ENCODE measurements at regions not wholly inside any gene's neighbourhood (a gene's known extent, or its start where the extent isn't known, plus 50 kb on each side); places are given as distances from the start of the nearest gene placed in this dataset.

DNA sequence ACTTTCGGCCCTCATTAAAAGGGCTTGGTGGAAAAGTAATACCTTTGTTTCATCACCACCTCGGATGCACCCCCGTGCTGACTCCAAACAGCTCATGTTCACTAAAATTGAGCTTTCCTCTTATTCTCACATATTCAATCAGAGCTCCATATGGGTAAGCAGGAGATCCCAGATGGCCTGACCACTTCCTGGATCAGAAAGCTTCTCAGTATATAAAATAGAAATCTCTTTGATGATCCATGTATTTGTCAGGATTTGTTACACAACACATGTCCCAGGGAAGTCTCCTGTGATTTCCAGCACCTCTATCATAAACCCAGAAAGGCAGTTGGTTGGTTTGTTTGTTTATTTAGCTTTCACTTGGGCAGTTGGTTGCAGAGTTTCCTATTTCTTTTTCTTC, 402.0 kb downstream of the MLLT3 start:
- Mint-ChIP-seq H3K4me1 (peaks cover 2 to 16% (median 12%) of the 10 kb centered on the region in 3 donors), H3K36me3 (no peaks in the 10 kb centered on the region), H3K9me3 (no peaks in the 10 kb centered on the region), H3K27me3 (no peaks in the 10 kb centered on the region), H3K27ac (no peak overlapping the region), H3K4me3 (no peak overlapping the region)
- ChIA-PET CTCF (no interaction called here), POLR2A (no interaction called here)
- H3K9me3 ChIP-seq (ENCODE audit: low read length), result no peaks in the 10 kb centered on the region
- H3K36me3 ChIP-seq (ENCODE audit: insufficient read depth, low read length), result no peaks in the 10 kb centered on the region
- no peaks in the 10 kb centered on the region for H3K27me3 ChIP-seq (ENCODE audit: insufficient read depth, low read length, poor library complexity, severe bottlenecking)
- H3K4me1 ChIP-seq (ENCODE audit: insufficient read depth, low read length), result peaks cover 7% of the 10 kb centered on the region
- no peak for DNase-seq
- H3K4me3 ChIP-seq (ENCODE audit: low read length), result no peak overlapping the region
- no peak overlapping the region for H3K27ac ChIP-seq (ENCODE audit: low read depth, low read length)

GRCh38 chr9:20219437-20219836, 402.9 kb downstream of the MLLT3 start:
- H3K4me1 ChIP-seq (ENCODE audit: insufficient read depth, low read length), result no peaks in the 10 kb centered on the region
- Mint-ChIP-seq H3K4me1 (peaks cover 0 to 8% (median 6%) of the 10 kb centered on the region in 3 donors), H3K36me3 (no peaks in the 10 kb centered on the region), H3K27me3 (no peaks in the 10 kb centered on the region), H3K4me3 (no peak overlapping the region), H3K9me3 (no peaks in the 10 kb centered on the region), H3K27ac (no peak overlapping the region)
- H3K36me3 ChIP-seq (ENCODE audit: insufficient read depth, low read length), result no peaks in the 10 kb centered on the region
- no peak overlapping the region for H3K4me3 ChIP-seq (ENCODE audit: low read length)
- no peak for DNase-seq
- ChIA-PET POLR2A (no interaction called here), CTCF (no interaction called here)
- H3K27ac ChIP-seq (ENCODE audit: low read depth, low read length), result no peak overlapping the region
- no peaks in the 10 kb centered on the region for H3K9me3 ChIP-seq (ENCODE audit: low read length)
- H3K27me3 ChIP-seq (ENCODE audit: insufficient read depth, low read length, poor library complexity, severe bottlenecking), result no peaks in the 10 kb centered on the region

DNA sequence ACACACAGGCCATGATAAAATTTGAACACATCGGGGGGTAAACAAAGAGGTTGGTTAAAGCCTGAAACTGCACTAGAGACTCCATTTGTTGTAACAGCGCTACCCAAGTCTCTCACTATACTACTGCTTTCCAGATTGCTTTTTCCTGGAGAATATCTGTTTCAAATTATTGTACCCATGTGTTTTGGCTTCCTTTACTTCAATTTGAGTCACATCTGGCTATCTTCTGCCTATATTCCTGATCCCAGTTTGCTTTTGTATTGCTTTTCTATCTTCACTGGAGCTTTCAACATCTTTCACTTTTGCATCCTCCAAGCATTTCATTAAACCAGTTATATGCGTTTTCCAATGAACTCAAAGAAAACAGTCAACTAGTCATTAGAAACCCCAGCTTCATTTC, 404.7 kb downstream of the MLLT3 start:
- H3K27ac ChIP-seq (ENCODE audit: low read depth, low read length), result no peak overlapping the region
- ChIA-PET CTCF (no interaction called here), POLR2A (no interaction called here)
- no peaks in the 10 kb centered on the region for H3K27me3 Mint-ChIP-seq
- no peaks in the 10 kb centered on the region for H3K4me1 ChIP-seq (ENCODE audit: insufficient read depth, low read length)
- no peaks in the 10 kb centered on the region for H3K27me3 ChIP-seq (ENCODE audit: insufficient read depth, low read length, poor library complexity, severe bottlenecking)
- H3K4me3 ChIP-seq (ENCODE audit: low read length), result no peak overlapping the region
- no peak for DNase-seq
- H3K36me3 Mint-ChIP-seq, result no peaks in the 10 kb centered on the region
- no peaks in the 10 kb centered on the region for H3K9me3 Mint-ChIP-seq
- H3K4me1 Mint-ChIP-seq, result peaks cover 0 to 6% (median 5%) of the 10 kb centered on the region in 3 donors
- no peak overlapping the region for H3K27ac Mint-ChIP-seq
- no peaks in the 10 kb centered on the region for H3K9me3 ChIP-seq (ENCODE audit: low read length)
- no peak overlapping the region for H3K4me3 Mint-ChIP-seq
- H3K36me3 ChIP-seq (ENCODE audit: insufficient read depth, low read length), result no peaks in the 10 kb centered on the region

DNA sequence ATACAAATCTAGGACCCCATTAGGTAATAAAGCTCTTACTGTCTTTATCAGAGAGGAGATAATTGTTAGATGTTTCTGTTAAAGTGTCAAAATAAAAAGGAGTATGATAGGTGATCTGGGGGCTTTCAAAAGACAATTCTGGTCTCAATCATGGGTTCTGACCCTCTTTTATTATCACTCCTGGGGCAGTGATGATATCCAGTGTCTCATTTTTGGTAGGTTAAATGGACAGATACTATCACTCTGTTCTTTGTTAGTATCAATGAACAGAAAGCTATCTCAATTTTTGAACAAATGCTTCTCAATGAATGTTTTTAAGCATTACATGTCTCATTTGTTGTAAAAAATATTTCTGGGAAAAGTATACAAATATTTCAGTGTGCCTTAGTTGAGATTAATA, 405.9 kb downstream of the MLLT3 start:
- Histone ChIP-seq H3K27me3 (ENCODE audit: insufficient read depth, low read length, poor library complexity, severe bottlenecking) (no peaks in the 10 kb centered on the region), H3K4me1 (ENCODE audit: insufficient read depth, low read length) (no peaks in the 10 kb centered on the region), H3K9me3 (ENCODE audit: low read length) (no peaks in the 10 kb centered on the region), H3K36me3 (ENCODE audit: insufficient read depth, low read length) (no peaks in the 10 kb centered on the region), H3K4me3 (ENCODE audit: low read length) (no peak overlapping the region), H3K27ac (ENCODE audit: low read depth, low read length) (no peak overlapping the region)
- ChIA-PET POLR2A (no interaction called here), CTCF (no interaction called here)
- H3K4me1 Mint-ChIP-seq, result peaks cover 0 to 6% (median 5%) of the 10 kb centered on the region in 3 donors
- H3K9me3 Mint-ChIP-seq, result no peaks in the 10 kb centered on the region
- no peak for DNase-seq
- H3K4me3 Mint-ChIP-seq, result no peak overlapping the region
- H3K36me3 Mint-ChIP-seq, result no peaks in the 10 kb centered on the region
- no peaks in the 10 kb centered on the region for H3K27me3 Mint-ChIP-seq
- no peak overlapping the region for H3K27ac Mint-ChIP-seq

- Histone ChIP-seq H3K9me3 (ENCODE audit: low read length) (no peaks in the 10 kb centered on the region), H3K27ac (ENCODE audit: low read depth, low read length) (no peak overlapping the region), H3K4me3 (ENCODE audit: low read length) (no peak overlapping the region), H3K27me3 (ENCODE audit: insufficient read depth, low read length, poor library complexity, severe bottlenecking) (no peaks in the 10 kb centered on the region), H3K4me1 (ENCODE audit: insufficient read depth, low read length) (peaks cover 5% of the 10 kb centered on the region), H3K36me3 (ENCODE audit: insufficient read depth, low read length) (no peaks in the 10 kb centered on the region)
- no peak for DNase-seq
- Mint-ChIP-seq H3K27ac (peak overlapping the region in 1 of 8 donors; percentile 32), H3K4me1 (peaks cover 0 to 3% (median 0%) of the 10 kb centered on the region in 3 donors), H3K27me3 (no peaks in the 10 kb centered on the region), H3K4me3 (no peak overlapping the region), H3K9me3 (no peaks in the 10 kb centered on the region), H3K36me3 (no peaks in the 10 kb centered on the region)
- ChIA-PET CTCF (no interaction called here), POLR2A (no interaction called here)
Observed at GRCh38 chr9:20215552-20215951, 406.7 kb downstream of the MLLT3 start.

DNA sequence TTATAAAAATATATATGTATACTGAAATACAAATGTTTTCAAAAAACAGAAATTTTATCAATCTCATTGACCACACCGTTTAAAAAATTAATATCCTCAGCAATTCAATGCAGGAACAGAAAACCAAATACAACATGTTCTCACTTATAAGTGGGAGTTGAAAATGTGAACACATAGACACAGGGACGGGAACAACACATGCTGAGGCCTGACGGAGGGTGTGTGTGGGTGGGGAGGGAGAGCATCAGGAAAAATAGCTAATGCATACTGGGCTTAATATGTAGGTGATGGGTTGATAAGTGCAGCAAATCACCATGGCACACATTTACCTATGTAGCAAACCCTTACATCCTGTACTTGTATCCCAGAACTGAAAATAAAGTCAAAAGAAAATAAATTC, 409.5 kb downstream of the MLLT3 start:
- Mint-ChIP-seq H3K27ac (peak overlapping the region in 1 of 8 donors; percentile 26), H3K36me3 (no peaks in the 10 kb centered on the region), H3K9me3 (no peaks in the 10 kb centered on the region), H3K4me1 (peaks cover 24 to 28% (median 26%) of the 10 kb centered on the region in 3 donors), H3K27me3 (no peaks in the 10 kb centered on the region), H3K4me3 (no peak overlapping the region)
- Histone ChIP-seq H3K4me3 (ENCODE audit: low read length) (no peak overlapping the region), H3K36me3 (ENCODE audit: insufficient read depth, low read length) (no peaks in the 10 kb centered on the region), H3K27me3 (ENCODE audit: insufficient read depth, low read length, poor library complexity, severe bottlenecking) (no peaks in the 10 kb centered on the region), H3K9me3 (ENCODE audit: low read length) (no peaks in the 10 kb centered on the region), H3K27ac (ENCODE audit: low read depth, low read length) (no peak overlapping the region), H3K4me1 (ENCODE audit: insufficient read depth, low read length) (peaks cover 31% of the 10 kb centered on the region)
- DNase-seq, result no peak
- CTCF ChIA-PET, result no interaction called here
- POLR2A ChIA-PET, result no interaction called here

- H3K4me3 ChIP-seq (ENCODE audit: low read length), result no peak overlapping the region
- no peak overlapping the region for H3K27ac ChIP-seq (ENCODE audit: low read depth, low read length)
- peak overlapping the region; percentile 5 to 79 (median 56) for H3K27ac Mint-ChIP-seq
- H3K4me1 ChIP-seq (ENCODE audit: insufficient read depth, low read length), result peaks cover 33% of the 10 kb centered on the region
- H3K36me3 Mint-ChIP-seq, result no peaks in the 10 kb centered on the region
- peak in 4 of 5 donors; percentile 2 to 81 (median 50) for DNase-seq
- peaks cover 29 to 34% (median 30%) of the 10 kb centered on the region in 3 donors for H3K4me1 Mint-ChIP-seq
- POLR2A ChIA-PET, result interaction anchor here (0.9 kb wide), 1 partner anchor 9 kb away, joined by 3 read pairs; no protein-coding TSS in a partner anchor
- CTCF ChIA-PET, result no interaction called here
- H3K27me3 Mint-ChIP-seq, result no peaks in the 10 kb centered on the region
- H3K4me3 Mint-ChIP-seq, result peak overlapping the region; percentile 5 to 77 (median 60)
- H3K9me3 ChIP-seq (ENCODE audit: low read length), result no peaks in the 10 kb centered on the region
- no peaks in the 10 kb centered on the region for H3K9me3 Mint-ChIP-seq
- H3K36me3 ChIP-seq (ENCODE audit: insufficient read depth, low read length), result no peaks in the 10 kb centered on the region
- H3K27me3 ChIP-seq (ENCODE audit: insufficient read depth, low read length, poor library complexity, severe bottlenecking), result no peaks in the 10 kb centered on the region
Observed at GRCh38 chr9:20209391-20210340, 412.6 kb downstream of the MLLT3 start.

DNA sequence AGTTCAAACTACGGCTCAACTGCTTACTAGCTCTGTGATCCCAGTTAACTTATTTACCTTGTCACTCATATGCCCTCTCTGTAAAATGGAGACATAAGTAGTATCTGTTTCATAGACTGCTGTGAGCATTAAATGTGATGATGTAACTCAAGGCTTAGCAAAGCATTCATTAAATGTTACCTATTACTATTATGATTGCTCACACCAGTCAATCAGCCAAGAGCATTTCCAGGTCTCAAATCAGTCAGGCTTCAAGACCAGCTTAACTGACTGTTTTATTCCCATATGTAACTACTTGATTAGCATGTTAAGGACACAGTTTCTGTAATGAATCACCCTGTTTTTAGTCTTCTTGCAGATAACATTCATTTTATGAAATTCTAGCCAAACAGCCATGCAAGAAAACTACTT, 413.3 kb downstream of the MLLT3 start:
- peak overlapping the region in 5 of 7 donors; percentile 5 to 77 (median 57) for H3K4me3 Mint-ChIP-seq
- peaks cover 29 to 34% (median 30%) of the 10 kb centered on the region in 3 donors for H3K4me1 Mint-ChIP-seq
- DNase-seq, result no peak

More for the DNA sequence above, 413.3 kb downstream of the MLLT3 start:
- Histone ChIP-seq H3K36me3 (ENCODE audit: insufficient read depth, low read length) (no peaks in the 10 kb centered on the region), H3K4me1 (ENCODE audit: insufficient read depth, low read length) (peaks cover 33% of the 10 kb centered on the region), H3K27ac (ENCODE audit: low read depth, low read length) (no peak overlapping the region), H3K4me3 (ENCODE audit: low read length) (no peak overlapping the region), H3K9me3 (ENCODE audit: low read length) (no peaks in the 10 kb centered on the region), H3K27me3 (ENCODE audit: insufficient read depth, low read length, poor library complexity, severe bottlenecking) (no peaks in the 10 kb centered on the region)
- Mint-ChIP-seq H3K9me3 (no peaks in the 10 kb centered on the region), H3K36me3 (no peaks in the 10 kb centered on the region), H3K27ac (peak overlapping the region in 6 of 8 donors; percentile 5 to 79 (median 64)), H3K27me3 (no peaks in the 10 kb centered on the region)
- CTCF ChIA-PET, result no interaction called here
- POLR2A ChIA-PET, result interaction anchor here (0.9 kb wide), 1 partner anchor 8 kb away, joined by 3 read pairs; no protein-coding TSS in a partner anchor
